GM12878 (cell line): ENCODE measurements at regions not wholly inside any gene's neighbourhood (a gene's known extent, or its start where the extent isn't known, plus 50 kb on each side); places are given as distances from the start of the nearest gene placed in this dataset.

Experiments used
- ATAC-seq: fragments of 200-7000 bp; cut with Tn5 transposase; 3 replicates; pipeline ENCODE4 v1.9.1; 2020; ENCODE audit warnings: mild to moderate bottlenecking, moderate library complexity
- BruUV-seq: library from RNA; stranded (reverse); fragments of 400-500 nt; replicated peaks from 2 replicates; lab custom pipeline; 2021; lab: Mats Ljungman, UMichigan
- CTCF ChIA-PET: fragments of 300-600 bp; sonication (Branson Sonifier 250); formaldehyde crosslinking; extraction: SDS; loops from one replicate; lab custom pipeline; 2021; ENCODE audit warnings: inconsistent platforms; lab: Yijun Ruan, JAX
- POLR2A ChIA-PET: fragments of 350-600 bp; formaldehyde crosslinking; extraction: SDS; loops from one replicate; lab custom pipeline; 2021; ENCODE audit warnings: inconsistent platforms; lab: Charles Lee
- RAD21 ChIA-PET: fragments of 300-600 bp; sonication (Branson Sonifier 250); formaldehyde crosslinking; loops from one replicate; lab custom pipeline; 2023; ENCODE audit warnings: antibody characterized with exemption; ENCODE audit not compliant: unreplicated experiment; lab: Charles Lee
- SMC1A ChIA-PET: fragments of 300-600 bp; sonication (Branson Sonifier 250); formaldehyde crosslinking; loops from one replicate; lab custom pipeline; 2023; ENCODE audit not compliant: unreplicated experiment, uncharacterized antibody; lab: Charles Lee
- DNase-seq: peaks from one replicate; pipeline ENCODE4 v3.0.0-alpha.2; 2011; ENCODE audit warnings: low read depth, low spot score
- FAIRE-seq: peaks from 3 replicates; lab custom pipeline; 2011; peaks lifted over from hg19 to GRCh38; lab: Jason Lieb, UNC
- H2AFZ ChIP-seq: 2 replicates; pipeline ENCODE4 v1.6.0; 2011; ENCODE audit warnings: low read depth, low read length, control low read depth; ENCODE audit not compliant: control insufficient read depth
- H3K27ac ChIP-seq: 2 replicates; pipeline ENCODE4 v1.5.1; 2011; ENCODE audit warnings: control low read depth; ENCODE audit not compliant: control insufficient read depth, insufficient read depth
- H3K27me3 ChIP-seq, 2 experiments: replicated peaks in 1 of 2; 2 replicates each; pipeline versions ENCODE4 v1.6.0 to v1.6.1; 2011; ENCODE audit warnings: low read length in 1 of 2; ENCODE audit not compliant: control insufficient read depth in 2 of 2, insufficient read depth in 2 of 2
- H3K36me3 ChIP-seq, 2 experiments: 2 replicates each; pipeline ENCODE4 v1.5.1; 2011; ENCODE audit warnings: low read length in 1 of 2; ENCODE audit not compliant: control insufficient read depth in 2 of 2, insufficient read depth in 2 of 2
- H3K4me1 ChIP-seq: 2 replicates; pipeline ENCODE4 v1.6.1; 2011; ENCODE audit warnings: mild to moderate bottlenecking, low read length, moderate library complexity, mixed read lengths; ENCODE audit not compliant: control insufficient read depth, insufficient read depth
- H3K4me2 ChIP-seq: 2 replicates; pipeline ENCODE4 v1.6.0; 2011; ENCODE audit warnings: control low read depth; ENCODE audit not compliant: control insufficient read depth, insufficient read depth
- H3K4me3 ChIP-seq: fragments of 200-600 bp; sonication (generic); 2 replicates; pipeline ENCODE4 v1.5.1; 2016
- H3K79me2 ChIP-seq: 2 replicates; pipeline ENCODE4 v1.6.0; 2011; ENCODE audit warnings: low read length; ENCODE audit not compliant: control insufficient read depth, insufficient read depth
- H3K9ac ChIP-seq: 2 replicates; pipeline ENCODE4 v1.8.0; 2011; ENCODE audit warnings: low read length, control low read depth, mixed read lengths; ENCODE audit not compliant: control insufficient read depth, insufficient read depth
- H3K9me3 ChIP-seq: replicated peaks from 3 replicates; pipeline ENCODE4 v1.5.1; 2011; ENCODE audit warnings: mild to moderate bottlenecking, low read length; ENCODE audit not compliant: control insufficient read depth, insufficient read depth
- H4K20me1 ChIP-seq: 2 replicates; pipeline ENCODE4 v1.6.0; 2011; ENCODE audit not compliant: control insufficient read depth, insufficient read depth
- CBFB ChIP-seq: IDR thresholded peaks from 2 replicates; pipeline ENCODE4 v1.6.1; 2016; ENCODE audit warnings: antibody characterized with exemption, low read depth
- IRF4 ChIP-seq: IDR thresholded peaks from 2 replicates; pipeline ENCODE4 v1.6.1; 2011; ENCODE audit warnings: low read depth, low read length
- NR2C2 ChIP-seq: IDR thresholded peaks from 2 replicates; pipeline ENCODE4 v1.6.1; 2011; ENCODE audit warnings: borderline replicate concordance, low read depth; ENCODE audit not compliant: control insufficient read depth, insufficient read length
- SIX5 ChIP-seq: IDR thresholded peaks from 2 replicates; pipeline ENCODE4 v1.6.1; 2011; ENCODE audit warnings: mild to moderate bottlenecking, low read depth, low read length, moderate library complexity; ENCODE audit not compliant: severe bottlenecking
- SMC3 ChIP-seq: IDR thresholded peaks from 2 replicates; pipeline ENCODE4 v1.6.1; 2011; ENCODE audit warnings: low read length, improper control_type of control experiment, borderline replicate concordance
- ZBED1 ChIP-seq: IDR thresholded peaks from 2 replicates; pipeline ENCODE4 v1.6.1; 2016; ENCODE audit warnings: borderline replicate concordance
- ZNF207 ChIP-seq: fragments of 450-650 bp; IDR thresholded peaks from 2 replicates; pipeline ENCODE4 v1.6.1; 2014; ENCODE audit warnings: antibody characterized with exemption, mild to moderate bottlenecking, borderline replicate concordance
- WGBS: methylation state at CpG from one replicate; pipeline ENCODE4 v1.1.6; 2016; ENCODE audit warnings: low lambda C conversion rate; ENCODE audit not compliant: insufficient replicate concordance, insufficient coverage; ENCODE audit errors: missing lambda C conversion rate; 5-methylcytosine and 5-hydroxymethylcytosine counted together
- in situ Hi-C: fragments of 300-500 bp; cut with MboI; formaldehyde crosslinking; loops from 9 replicates; pipeline ENCODE4 v1.14.3; 2018; ENCODE audit warnings: mixed read lengths
- intact Hi-C: fragments of 100-400 bp; cut with micrococcal nuclease; formaldehyde crosslinking; loops from one replicate; pipeline ENCODE4 v1.14.2; 2022; ENCODE audit not compliant: unreplicated experiment
- TF ChIP-seq, protein P1 (sequence below): fragments of 450-650 bp; IDR thresholded peaks from 2 replicates; pipeline ENCODE4 v1.6.1; 2018; ENCODE audit warnings: borderline replicate concordance, mild to moderate bottlenecking; ENCODE audit not compliant: partially characterized antibody

DNA sequence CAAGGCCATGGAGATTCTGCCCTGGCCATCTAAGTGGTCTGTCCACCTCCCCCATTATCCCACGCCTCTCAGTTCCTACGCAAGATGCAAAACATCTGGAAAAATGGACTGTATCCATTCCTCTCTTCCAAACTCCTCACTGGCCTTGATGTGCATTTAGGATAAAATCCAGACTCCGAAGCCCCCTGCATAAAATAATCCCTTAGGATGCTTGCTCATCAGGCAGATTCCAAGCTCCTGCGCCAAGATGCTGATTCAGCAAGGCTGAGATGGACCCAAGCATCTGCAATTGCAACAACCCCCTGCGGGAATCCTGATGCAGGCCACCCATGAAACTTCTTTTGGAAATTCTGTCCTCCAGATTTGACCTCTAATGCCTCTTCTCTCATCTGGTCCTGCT is 81.6 kb downstream of the SPRING1 start:
- intact Hi-C loops: no loop called here
- H3K4me1 ChIP-seq: no peaks in the 10 kb centered on the region
- 63% methylated on average over 5 of the region's 5 CpGs for WGBS
- H3K36me3 ChIP-seq: no peaks in the 10 kb centered on the region
- H3K9me3 ChIP-seq: no peaks in the 10 kb centered on the region
- ChIA-PET POLR2A (no interaction called here), SMC1A (no interaction called here), RAD21 (no interaction called here), CTCF (no interaction called here)
- H4K20me1 ChIP-seq: no peaks in the 10 kb centered on the region; the same call in 1 of the 2 replicates
- H3K9ac ChIP-seq: no peak overlapping the region
- peaks cover 2 to 9% of the 10 kb centered on the region in 2 experiments for H3K27me3 ChIP-seq
- TF ChIP-seq ZBED1: no peak
- TF ChIP-seq ZNF207: no peak
- TF ChIP-seq, protein P1, sequence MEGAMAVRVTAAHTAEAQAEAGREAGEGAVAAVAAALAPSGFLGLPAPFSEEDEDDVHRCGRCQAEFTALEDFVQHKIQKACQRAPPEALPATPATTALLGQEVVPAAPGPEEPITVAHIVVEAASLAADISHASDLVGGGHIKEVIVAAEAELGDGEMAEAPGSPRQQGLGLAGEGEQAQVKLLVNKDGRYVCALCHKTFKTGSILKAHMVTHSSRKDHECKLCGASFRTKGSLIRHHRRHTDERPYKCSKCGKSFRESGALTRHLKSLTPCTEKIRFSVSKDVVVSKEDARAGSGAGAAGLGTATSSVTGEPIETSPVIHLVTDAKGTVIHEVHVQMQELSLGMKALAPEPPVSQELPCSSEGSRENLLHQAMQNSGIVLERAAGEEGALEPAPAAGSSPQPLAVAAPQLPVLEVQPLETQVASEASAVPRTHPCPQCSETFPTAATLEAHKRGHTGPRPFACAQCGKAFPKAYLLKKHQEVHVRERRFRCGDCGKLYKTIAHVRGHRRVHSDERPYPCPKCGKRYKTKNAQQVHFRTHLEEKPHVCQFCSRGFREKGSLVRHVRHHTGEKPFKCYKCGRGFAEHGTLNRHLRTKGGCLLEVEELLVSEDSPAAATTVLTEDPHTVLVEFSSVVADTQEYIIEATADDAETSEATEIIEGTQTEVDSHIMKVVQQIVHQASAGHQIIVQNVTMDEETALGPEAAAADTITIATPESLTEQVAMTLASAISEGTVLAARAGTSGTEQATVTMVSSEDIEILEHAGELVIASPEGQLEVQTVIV: no peak
- no peak for TF ChIP-seq IRF4
- no peak for TF ChIP-seq SMC3
- TF ChIP-seq SIX5: no peak
- no peak for TF ChIP-seq CBFB
- TF ChIP-seq NR2C2: no peak
- BruUV-seq: no TSS peak
- no peak for DNase-seq
- FAIRE-seq: no peak
- H3K4me3 ChIP-seq: no peak overlapping the region
- no peak for ATAC-seq
- in situ Hi-C loops: no loop called here
- no peak overlapping the region for H3K4me2 ChIP-seq
- H2AFZ ChIP-seq: no peak overlapping the region
- no peak overlapping the region for H3K27ac ChIP-seq
- no peaks in the 10 kb centered on the region for H3K79me2 ChIP-seq
